SKM-1 (cell line): ENCODE measurements at regions not wholly inside any gene's neighbourhood (a gene's known extent, or its start where the extent isn't known, plus 50 kb on each side); places are given as distances from the start of the nearest gene placed in this dataset.
A peak's percentile ranks its signal among the peaks of the same experiment; 100 is the strongest.
"Not testable (repeated sequence)": the region's sequence is repeated elsewhere in the genome, so short reads cannot be mapped to it uniquely, and the experiment has no call there.

Experiments
- DNase-seq: peaks from one replicate; lab custom pipeline; 2025; ENCODE audit not compliant: unreplicated experiment; lab: John Stamatoyannopoulos, UW

DNA sequence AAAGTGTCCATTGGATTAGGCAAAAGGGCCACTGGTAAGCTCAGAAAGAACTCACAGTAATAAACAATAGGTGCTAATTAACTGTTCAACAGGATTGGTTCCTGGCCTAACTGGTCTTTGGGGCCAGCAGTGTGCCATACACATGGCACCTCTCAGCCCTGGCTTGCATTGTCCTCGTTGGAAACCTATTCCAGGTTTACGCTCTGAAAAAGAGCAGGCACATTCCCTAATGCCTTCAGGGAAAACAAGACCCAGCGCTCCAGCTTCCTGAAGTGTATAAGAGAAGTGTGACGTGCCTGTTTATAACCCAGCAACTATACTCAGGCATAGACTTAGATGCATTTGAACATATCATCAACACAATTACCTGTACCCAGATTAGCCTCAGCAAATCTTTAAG is 51.9 kb upstream of the RBM47 start:
- no peak for DNase-seq

DNA sequence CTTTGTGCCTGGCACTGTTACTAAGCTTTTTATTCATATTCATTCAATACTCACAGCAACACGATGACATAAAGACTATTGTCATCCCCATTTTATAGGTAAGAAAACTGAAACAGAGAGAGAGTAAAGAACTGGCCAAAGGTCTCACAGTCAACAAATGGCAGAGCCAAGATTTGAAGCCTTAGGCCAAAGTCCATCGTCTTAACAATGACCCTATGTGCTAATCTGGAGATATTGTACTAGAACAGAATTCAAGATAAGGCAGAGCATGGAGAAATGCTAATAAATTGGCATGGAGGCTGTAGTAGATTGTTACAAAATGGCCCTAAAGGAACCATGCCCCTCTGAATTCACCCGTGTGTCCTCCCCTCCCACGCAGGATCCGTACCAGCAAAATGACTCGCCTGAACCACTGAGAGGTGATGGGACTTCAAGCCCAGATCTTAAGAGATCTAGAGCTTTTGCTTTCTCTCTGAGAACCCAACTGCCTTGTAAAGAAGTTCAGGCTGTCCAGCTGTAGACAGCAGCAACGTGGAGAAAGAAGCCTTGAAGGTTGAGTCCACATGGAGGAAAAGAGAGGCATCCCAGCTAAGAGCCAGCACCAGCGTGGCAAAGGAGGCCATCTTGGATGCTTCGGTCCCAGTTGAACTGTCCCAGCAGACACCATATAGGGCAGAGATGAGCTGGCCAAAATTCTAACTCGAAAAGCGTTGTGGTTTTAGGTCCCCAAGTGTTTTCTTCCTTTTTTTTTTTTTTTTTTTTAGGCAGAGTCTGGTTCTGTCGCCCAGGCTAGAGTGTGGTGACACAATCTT is 52.8 kb upstream of the RBM47 start:
- DNase-seq, result peak; percentile 62

DNA sequence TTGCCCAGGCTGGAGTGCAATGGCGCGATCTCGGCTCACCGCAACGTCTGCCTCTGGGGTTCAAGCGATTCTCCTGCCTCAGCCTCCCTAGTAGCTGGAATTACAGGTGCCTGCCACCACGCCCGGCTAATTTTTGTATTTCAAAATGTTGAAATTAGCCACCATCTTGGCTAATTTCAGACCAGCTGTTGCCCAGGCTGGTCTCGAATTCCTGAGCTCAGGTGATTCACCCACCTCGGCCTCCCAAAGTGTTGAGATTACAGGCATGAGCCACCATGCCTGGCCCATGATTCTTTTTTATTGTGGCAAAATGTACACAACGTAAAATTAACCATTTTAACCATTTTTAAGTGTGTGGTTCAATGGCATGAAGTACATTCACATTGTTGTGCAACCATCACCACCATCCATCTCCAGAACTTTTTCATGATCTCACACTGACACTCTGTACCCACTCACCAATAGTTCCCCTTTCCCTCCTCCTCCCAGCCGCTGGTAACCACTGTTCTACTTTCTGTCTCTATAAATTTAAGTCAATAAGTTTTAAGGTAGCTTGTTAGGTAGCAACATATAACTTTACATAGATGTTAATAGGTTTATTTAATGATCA is 54.0 kb upstream of the RBM47 start:
- DNase-seq, result peak; percentile 65

DNA sequence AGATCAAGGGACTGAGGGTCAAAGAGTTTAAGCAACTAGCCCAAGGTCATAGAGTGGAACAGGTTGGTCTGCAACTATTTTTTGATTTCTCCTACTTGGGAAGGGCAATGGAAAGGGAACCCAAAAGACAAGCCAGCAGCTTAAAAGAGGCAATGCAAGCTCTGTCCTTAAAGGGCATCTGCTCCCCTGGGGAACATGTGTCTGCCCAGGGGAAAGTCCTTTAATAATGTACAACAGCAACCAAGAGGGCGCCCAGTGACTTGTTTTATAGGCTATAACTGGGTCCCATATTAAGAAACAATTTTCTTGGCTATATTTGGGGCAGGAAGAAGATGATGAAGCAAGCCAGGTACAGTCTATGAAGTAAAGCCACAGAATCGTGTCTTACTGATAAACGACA is 54.7 kb upstream of the RBM47 start:
- no peak for DNase-seq

DNA sequence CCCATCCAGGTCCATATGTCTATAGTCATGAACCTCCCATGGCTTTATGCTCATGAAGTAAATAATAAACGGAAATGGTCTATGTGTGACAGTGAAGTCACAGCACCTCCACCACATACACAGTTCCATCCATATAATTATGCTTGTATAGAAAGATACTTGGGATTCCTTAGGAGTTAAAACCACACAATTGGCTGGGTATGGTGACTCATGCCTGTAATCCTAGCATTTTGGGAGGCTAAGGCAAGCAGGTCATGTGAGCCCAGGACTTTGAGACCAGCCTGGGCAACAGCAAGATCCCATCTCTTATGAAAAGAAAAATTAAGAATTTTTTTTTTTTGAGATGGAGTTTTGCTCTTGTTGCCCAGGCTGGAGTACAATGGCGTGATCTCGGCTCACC is 55.6 kb upstream of the RBM47 start:
- DNase-seq, result no peak

DNA sequence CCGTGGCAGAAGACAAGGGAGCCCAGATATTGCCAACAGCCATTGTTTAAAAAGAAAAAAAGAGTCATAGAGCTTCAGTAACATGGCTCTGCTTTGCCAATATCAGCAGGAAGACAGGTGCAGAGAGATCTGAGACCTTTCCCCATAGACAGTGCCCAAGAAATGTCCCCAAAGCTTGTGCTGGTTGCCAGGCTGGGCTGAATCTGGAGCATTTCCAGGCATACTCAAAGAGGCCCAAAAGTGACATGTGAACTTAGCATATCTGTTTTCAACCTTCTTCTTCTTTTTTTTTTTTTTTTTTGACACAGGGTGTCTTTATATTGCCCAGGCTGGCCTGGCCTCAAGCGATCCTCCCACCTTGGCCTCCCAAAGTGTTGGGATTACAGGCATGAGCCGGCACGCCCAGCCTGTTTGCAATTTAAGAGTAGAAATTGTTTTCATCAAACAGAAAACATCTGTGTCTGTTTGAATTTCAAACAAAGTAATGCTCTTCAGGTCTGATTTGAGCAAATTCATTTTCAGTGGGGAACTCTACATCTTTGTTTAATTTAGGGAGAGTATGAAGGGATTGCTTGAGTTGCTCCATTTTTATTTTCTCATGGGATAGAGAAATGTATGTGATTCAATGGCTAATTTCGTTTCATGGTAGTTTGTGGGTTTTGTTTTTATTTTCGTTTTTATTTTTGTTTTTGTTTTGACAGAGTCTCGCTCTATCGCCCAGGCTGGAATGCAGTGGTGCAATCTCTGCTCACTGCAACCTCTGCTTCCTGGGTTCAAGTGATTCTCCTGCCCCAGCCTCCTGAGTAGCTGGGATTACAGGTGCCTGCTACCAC is 56.6 kb upstream of the RBM47 start:
- DNase-seq, result no peak

DNA sequence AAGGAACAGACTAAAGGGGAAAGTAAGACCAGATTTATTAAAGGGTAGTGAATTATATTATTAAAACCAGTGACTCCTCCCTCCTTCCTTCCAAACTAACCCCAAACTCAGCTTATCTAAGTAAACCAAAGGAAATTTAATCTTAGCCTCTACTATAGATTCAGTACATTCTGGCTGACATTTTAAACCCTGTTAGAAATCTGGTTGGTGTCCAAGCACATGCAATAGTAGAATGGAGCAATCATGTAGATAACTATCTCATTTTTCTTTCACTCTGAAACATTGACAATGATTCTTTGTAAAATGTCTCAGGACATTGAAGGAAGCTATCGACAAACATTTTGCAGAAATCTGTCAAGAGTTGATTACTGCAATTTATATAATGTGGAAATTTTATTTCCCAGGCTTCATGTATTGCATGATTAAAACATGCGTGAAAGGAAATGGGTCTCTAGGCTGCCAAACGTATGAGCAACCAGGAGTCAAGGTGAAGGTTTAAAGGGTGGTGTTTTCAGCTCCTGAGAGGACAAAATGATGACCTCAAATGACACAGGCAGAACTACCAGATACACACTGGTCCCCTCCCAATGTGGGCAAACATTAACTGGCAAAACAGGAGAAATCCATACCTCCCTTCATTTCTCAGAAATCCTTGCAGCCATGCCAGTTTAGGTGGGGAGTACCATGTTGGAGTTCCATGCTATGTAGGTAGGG is 58.2 kb upstream of the RBM47 start:
- DNase-seq, result no peak

DNA sequence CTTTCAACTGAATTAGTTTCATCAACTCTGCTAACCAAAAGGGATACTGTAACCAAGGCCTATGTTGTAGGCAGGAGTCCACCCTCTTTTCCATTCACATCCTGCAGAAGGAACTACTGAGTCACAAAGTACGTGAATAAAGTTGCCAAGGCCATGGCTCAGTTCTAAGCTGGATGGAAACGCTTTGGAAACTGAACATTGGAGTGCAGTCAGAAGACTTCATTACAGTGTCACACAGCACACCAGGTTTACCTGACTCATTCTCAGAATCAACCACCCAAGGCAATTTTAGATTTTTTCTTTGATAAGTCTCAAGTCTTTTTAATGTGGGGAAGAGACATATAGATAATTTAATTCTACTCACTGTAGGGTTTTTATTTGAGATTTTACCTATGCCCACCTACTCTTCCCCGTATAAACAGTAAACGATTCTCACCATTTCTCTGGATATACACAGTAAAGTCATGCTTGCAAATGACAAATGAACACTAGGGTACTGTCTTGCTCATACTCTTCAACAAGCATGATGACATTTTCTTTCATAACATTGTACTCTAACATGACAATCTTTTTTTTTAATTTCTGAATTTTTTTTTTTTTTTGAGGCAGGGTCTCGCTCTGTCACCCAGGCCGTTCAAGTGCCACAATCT is 58.9 kb upstream of the RBM47 start:
- no peak for DNase-seq

DNA sequence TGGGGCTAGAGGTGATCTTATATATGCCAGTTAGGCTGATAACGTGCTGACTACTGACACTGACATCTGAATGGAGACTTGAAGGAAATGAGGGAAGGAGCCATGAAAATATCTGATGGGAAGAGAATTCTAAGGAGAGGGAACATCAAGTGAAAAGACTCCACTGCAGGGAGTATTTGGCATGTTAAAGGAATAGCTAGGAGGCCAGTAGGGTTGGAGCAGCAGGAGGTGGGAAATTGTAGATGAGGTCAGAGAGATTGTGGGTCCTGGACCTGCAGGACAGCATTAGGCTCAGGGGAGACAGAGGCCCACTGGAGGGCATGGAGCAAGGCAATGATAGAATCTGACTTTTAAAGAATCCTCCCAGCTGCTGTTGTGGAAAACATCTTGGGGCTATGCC is 55.8 kb upstream of the NSUN7 start:
- no peak for DNase-seq

DNA sequence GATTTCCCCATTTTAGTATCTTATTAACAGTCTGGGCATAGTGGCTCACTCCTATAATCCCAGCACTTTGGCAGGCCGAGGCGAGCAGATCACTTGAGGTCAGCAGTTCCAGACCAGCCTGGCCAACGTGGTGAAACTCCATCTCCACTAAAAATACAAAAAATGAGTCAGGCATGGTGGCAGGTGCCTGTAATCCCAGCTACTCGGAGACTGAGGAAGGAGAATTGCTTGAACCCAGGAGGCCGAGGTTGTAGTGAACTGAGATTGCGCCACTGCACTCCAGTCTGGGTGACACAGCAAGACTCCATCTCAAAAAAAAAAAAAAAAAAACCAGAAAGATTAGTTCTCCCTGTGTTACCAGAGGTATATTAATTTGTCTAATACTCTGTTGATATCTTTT is 52.3 kb upstream of the NSUN7 start:
- DNase-seq, result not testable (repeated sequence)

DNA sequence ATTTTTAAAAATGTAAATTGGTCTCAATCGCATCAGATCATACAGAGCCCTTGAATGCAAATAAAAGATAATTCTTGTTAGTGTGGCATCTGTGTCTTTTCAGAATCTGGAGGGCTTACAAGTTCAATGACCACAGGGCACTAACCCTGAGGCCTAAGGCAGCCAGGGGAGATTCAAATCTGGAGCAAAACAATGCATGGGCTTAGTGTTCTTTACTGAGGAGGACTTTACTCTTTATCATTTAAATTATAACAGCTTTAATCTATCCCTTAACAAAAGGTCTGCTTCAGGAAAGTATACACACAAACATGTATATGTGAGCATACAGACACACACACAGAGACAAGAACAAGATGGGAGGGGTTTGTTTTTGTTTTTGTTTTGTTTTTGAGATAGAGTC is 51.0 kb upstream of the NSUN7 start:
- no peak for DNase-seq

DNA sequence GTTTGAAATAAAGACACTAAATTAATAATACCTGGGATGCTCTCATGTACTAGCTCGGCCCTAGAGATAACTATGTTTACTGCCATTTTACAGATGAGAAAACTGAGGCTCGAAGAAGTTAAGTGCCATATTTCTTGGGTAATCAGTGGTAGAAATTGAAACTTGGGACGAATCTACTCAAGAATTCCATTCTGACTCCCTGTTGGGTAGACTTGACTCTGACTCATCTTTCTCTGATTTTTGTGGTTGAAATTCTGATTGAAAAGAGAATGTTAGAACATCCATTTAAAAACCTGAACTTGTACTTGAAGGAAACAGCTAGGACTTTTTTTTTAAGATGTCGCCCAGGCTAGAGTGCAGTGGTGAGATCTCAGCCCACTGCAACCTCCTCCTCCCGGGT is 50.1 kb upstream of the NSUN7 start:
- no peak for DNase-seq
